IMR-90 (cell line): ENCODE measurements at regions not wholly inside any gene's neighbourhood (a gene's known extent, or its start where the extent isn't known, plus 50 kb on each side); places are given as distances from the start of the nearest gene placed in this dataset.
A peak's percentile ranks its signal among the peaks of the same experiment; 100 is the strongest.

Source experiments
- CHD1 ChIP-seq: IDR thresholded peaks from 2 replicates; pipeline ENCODE4 v1.6.1; 2012; ENCODE audit warnings: low read depth, low read length, improper control_type of control experiment
- MAFK ChIP-seq: IDR thresholded peaks from 2 replicates; pipeline ENCODE4 v1.6.1; 2012; ENCODE audit warnings: low read depth, low read length, improper control_type of control experiment
- POLR2A ChIP-seq: IDR thresholded peaks from 2 replicates; pipeline ENCODE4 v1.6.1; 2012; ENCODE audit warnings: mild to moderate bottlenecking, low read depth, low read length
- RAD21 ChIP-seq: IDR thresholded peaks from 2 replicates; pipeline ENCODE4 v1.6.1; 2012; ENCODE audit warnings: low read length, improper control_type of control experiment
- RCOR1 ChIP-seq: IDR thresholded peaks from 2 replicates; pipeline ENCODE4 v1.6.1; 2012; ENCODE audit warnings: mild to moderate bottlenecking, low read length, improper control_type of control experiment; ENCODE audit not compliant: insufficient replicate concordance
- RFX5 ChIP-seq: IDR thresholded peaks from 2 replicates; pipeline ENCODE4 v1.8.0; 2012; ENCODE audit warnings: low read depth, mild to moderate bottlenecking, low read length, moderate library complexity
- TF ChIP-seq, protein P1 (sequence below): fragments of 150-350 bp; IDR thresholded peaks from 2 replicates; pipeline ENCODE4 v1.6.1; 2016; ENCODE audit warnings: low read depth, mild to moderate bottlenecking, low read length, moderate library complexity, borderline replicate concordance
- TF ChIP-seq, protein P2 (sequence below): conservative IDR thresholded peaks from 2 replicates; pipeline ENCODE4 v1.5.1; 2012; ENCODE audit warnings: mild to moderate bottlenecking, low read depth, low read length, improper control_type of control experiment

DNA sequence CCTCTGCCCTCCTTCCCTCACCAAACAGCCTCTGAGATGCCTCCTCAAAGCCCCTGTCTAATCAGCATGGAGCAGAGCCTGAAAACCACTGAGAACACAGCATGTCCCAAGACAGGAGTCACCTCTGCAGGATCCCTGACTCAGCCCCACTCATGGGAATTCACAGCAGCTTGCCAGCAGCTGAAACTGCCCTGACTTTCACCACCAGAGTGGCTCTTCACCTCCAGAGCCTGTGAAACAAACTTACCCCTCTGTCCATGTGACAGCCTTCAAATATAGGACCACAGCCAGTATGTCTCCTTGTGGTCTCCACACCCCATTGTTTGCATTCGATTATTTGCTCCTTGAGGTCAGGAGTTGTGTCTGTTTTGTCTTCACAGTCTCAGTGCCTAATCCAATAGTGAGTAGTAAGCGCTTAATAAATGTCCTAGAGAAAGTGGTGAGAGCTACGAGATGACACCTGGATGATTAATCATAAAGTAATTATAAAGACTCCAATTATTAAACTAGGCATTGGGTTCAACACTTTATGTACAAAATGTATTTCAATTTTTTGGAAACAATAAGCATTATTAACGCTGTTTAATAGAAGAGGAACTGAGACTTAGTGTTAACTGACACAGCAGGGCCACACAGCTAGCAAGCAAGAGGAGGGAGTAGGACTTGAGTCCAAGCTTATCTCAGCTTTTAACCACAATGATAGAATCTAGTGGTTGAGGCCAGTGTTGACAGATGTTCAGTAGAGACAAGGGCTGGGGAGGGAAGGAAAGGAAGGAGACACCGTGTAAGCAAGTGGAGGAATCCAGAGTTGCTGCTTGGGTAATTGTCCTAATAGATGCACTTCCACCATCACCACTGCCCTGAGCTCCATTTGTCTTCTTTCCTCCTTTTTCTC, 358.7 kb upstream of the TNP1 start:
- TF ChIP-seq, protein P1, sequence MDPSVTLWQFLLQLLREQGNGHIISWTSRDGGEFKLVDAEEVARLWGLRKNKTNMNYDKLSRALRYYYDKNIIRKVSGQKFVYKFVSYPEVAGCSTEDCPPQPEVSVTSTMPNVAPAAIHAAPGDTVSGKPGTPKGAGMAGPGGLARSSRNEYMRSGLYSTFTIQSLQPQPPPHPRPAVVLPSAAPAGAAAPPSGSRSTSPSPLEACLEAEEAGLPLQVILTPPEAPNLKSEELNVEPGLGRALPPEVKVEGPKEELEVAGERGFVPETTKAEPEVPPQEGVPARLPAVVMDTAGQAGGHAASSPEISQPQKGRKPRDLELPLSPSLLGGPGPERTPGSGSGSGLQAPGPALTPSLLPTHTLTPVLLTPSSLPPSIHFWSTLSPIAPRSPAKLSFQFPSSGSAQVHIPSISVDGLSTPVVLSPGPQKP: no peak
- no peak for TF ChIP-seq CHD1
- TF ChIP-seq, protein P2, sequence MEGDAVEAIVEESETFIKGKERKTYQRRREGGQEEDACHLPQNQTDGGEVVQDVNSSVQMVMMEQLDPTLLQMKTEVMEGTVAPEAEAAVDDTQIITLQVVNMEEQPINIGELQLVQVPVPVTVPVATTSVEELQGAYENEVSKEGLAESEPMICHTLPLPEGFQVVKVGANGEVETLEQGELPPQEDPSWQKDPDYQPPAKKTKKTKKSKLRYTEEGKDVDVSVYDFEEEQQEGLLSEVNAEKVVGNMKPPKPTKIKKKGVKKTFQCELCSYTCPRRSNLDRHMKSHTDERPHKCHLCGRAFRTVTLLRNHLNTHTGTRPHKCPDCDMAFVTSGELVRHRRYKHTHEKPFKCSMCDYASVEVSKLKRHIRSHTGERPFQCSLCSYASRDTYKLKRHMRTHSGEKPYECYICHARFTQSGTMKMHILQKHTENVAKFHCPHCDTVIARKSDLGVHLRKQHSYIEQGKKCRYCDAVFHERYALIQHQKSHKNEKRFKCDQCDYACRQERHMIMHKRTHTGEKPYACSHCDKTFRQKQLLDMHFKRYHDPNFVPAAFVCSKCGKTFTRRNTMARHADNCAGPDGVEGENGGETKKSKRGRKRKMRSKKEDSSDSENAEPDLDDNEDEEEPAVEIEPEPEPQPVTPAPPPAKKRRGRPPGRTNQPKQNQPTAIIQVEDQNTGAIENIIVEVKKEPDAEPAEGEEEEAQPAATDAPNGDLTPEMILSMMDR: no peak
- peak; percentile 57 for TF ChIP-seq MAFK
- TF ChIP-seq POLR2A: no peak
- no peak for TF ChIP-seq RCOR1
- no peak for TF ChIP-seq RFX5
- TF ChIP-seq RAD21: no peak
